Putamen (tissue), 1 donor: ENCODE measurements at regions not wholly inside any gene's neighbourhood (a gene's known extent, or its start where the extent isn't known, plus 50 kb on each side); places are given as distances from the start of the nearest gene placed in this dataset.

Experiments used
- DNase-seq: peaks from one replicate; pipeline ENCODE4 v3.0.0-alpha.2; 2016; ENCODE audit warnings: low spot score

- DNase-seq, result no peak
Observed at GRCh38 chr18:61989138-61989537, 96.3 kb upstream of the RNF152 start.

- no peak for DNase-seq
Observed at GRCh38 chr18:61988100-61988499, 95.3 kb upstream of the RNF152 start.

DNA sequence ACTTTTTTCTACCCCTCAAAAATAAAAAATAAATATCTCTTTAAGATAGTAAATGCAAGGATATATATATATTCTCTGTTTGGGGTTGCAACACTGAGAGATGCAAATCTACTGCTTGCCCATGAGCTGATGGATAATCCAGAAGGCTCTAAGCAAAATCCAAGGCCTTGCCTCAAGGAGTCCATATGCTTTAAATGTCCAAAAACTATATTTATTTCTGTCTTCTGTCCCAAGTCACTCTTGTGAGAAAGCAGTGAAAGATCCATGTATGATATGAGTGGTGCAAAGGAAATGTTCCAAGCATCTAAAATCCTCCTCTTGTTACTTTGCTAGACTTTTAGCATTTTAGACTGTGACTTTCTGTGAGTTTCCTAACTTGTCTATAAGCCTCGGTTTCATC, 92.9 kb upstream of the RNF152 start:
- no peak for DNase-seq

DNA sequence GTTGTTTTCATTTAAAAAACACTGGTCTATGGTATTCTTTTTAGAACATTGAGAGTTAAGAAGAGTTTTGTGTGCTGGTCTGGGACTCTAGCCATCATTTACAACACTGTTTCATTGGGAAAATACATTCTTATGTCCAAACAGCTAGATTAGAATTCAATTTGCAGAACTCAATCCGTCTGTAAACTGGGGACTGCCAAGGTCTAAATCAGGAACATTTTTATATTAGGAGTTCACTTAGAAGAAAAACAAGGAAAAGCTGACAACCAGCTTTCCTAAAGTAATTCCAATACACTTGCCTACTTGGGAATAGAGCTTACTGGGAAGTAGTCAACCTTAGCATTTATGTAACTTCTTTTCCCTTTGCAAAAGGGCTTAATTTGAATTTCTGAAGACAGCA, 91.5 kb upstream of the RNF152 start:
- DNase-seq, result no peak

- no peak for DNase-seq
Observed at GRCh38 chr18:61982475-61982874, 89.7 kb upstream of the RNF152 start.

GRCh38 chr18:61980355-61980754, 87.5 kb upstream of the RNF152 start:
- no peak for DNase-seq

DNA sequence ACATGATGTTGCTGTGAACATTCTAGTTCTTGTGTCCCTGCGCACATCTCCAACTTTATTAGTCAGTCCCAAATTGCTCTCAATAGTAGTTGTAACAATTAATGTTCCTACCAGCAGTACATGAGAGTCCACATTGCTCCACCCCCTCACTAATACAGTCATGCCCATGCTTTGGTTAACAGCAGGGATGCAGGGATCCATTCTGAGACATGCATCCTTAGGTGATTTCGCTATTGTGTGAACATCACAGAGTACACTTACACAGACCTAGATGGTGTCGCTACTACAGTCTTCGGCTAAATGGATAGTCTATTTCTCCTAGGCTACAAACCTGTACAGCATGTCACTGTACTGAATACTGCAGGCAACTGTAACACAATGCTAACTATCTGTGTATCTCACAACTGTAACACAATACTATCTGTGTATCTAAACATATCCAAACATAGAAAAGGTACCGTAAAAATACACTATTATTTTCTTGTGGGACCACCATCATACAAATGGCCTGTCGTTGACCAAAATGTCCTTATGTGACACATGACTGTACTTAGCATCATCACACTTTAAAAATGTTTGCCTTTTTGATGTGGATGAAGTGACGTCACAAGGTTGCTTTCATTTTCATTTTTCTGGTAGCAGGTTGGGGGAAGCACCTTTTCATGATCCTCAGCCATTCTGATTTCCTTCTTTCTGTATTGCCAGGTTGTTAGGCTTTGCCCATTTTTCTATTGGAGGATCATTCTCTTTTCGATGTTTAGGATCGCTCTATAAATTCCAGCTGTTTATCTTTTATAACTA, 82.9 kb upstream of the RNF152 start:
- no peak for DNase-seq

- no peak for DNase-seq
Observed at GRCh38 chr18:61973273-61974115, 80.7 kb upstream of the RNF152 start.

- DNase-seq, result no peak
Observed at GRCh38 chr18:61972389-61973264, 79.8 kb upstream of the RNF152 start.

GRCh38 chr18:61967252-61967891, 74.6 kb upstream of the RNF152 start:
- no peak for DNase-seq

DNA sequence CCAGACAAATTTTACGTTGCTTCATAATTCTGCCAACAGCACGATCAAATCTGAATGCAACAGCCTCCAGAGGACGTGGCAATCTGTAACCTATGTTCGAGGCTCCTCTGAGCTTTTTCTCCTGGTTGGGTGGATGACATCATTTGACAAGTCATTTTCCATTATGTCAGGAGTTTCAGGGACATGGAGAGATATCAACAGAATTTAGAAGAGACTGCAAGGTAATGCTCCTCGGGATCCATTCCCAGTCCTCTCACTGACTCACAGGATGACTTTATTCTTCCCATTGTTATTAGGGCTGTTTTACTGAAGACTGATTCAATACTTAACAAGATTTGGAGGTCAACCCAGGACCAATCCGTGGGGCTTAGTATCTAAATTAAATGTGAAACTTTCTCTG, 72.5 kb upstream of the RNF152 start:
- no peak for DNase-seq

DNA sequence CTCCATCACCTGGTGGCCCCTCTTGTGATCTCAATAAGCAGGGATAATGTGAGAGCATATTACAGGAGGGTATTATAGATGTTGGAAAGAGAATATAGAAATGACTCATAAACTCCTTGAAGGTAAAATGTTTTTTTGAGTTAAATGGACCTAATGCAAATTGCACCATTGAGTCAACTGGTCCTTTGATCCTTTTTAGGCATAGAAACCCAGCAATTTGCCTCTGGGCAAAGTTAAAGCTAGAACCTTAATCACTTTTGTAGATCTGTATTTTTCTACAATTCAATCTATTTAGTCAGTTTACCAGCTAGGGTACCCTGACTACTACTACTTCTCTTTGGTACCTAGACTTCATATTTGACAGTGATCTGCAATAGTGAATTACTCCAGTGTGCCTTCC, 71.8 kb upstream of the RNF152 start:
- no peak for DNase-seq

GRCh38 chr18:61963705-61964104, 70.9 kb upstream of the RNF152 start:
- DNase-seq, result peak; percentile 7

GRCh38 chr18:61957801-61958516, 65.2 kb upstream of the RNF152 start:
- DNase-seq, result no peak

- no peak for DNase-seq
Observed at GRCh38 chr18:61955644-61956043, 62.8 kb upstream of the RNF152 start.

DNA sequence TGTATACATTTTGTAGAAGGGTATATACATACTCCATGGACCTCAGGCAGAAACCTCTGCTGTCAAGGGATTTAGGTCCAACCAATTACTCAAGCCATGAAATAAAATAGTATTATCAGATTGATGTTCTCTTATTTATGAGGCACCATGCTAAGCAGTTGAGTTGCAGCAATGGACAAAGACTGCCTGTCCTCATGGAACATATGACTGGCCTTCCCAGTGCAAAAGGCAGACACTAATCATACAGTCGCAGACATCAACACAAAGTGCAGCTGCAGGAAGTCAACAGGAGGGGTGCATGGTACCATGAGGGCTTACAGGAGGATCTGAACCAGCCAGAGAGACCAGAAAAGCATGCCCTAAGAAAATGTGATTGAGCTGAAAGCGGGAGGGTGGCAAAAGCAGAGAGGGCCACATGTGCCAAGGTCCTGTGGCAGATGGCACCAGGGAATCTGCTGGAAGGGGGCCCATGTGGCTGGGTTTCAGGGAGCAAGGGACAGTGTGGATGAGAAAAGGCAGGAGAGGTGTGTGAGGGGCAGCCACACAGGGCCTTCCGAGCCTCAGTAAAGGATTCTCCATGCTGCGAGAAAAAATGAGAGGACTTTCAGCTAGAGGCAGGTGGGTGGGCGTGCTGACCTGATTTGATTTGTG, 61.4 kb upstream of the RNF152 start:
- no peak for DNase-seq

- no peak for DNase-seq
Observed at GRCh38 chr18:61953641-61954040, 60.8 kb upstream of the RNF152 start.

DNA sequence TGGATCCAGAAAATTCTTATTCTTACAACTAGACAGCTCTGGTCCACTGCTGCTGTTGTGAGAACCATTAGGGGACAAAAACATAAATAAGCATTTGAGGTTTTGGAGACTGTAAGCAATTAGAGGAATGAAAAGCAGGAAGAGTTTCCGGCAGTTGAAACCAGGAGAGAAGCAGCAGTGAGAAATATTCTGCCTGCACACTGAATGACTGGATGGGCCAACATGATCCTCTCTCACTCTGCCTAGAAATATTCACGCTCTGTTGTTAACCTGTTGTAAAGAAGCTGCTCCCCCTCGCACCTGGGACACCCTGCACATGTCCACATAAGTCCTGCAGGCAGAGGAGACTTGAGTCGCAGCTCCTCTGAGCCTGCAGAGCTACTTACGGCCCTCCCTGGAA, 60.4 kb upstream of the RNF152 start:
- no peak for DNase-seq

DNA sequence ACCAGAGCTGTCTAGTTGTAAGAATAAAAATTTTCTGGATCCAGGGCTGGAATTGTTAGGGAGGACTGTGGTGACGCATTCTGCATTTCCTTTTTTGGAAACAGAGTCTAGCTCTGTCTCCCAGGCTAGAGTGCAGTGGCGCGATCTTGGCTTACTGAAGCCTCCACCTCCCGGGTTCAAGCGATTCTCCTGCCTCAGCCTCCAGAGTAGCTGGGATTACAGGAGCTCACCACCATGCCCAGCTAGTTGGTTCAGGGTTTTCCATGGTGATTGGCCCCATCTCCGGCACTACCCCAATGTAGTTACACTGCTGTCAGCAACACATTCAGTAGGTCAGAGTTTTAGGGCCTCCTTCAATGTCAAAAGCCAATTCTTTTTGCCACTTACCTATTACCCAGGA, 58.6 kb upstream of the RNF152 start:
- DNase-seq, result no peak

- no peak for DNase-seq
Observed at GRCh38 chr18:61950371-61950770, 57.6 kb upstream of the RNF152 start.

GRCh38 chr18:61949946-61950345, 57.1 kb upstream of the RNF152 start:
- no peak for DNase-seq
